ENCODE measurements at regions not wholly inside any gene's neighbourhood (a gene's known extent, or its start where the extent isn't known, plus 50 kb on each side); places are given as distances from the start of the nearest gene placed in this dataset.

- TF ChIP-seq, protein P1, sequence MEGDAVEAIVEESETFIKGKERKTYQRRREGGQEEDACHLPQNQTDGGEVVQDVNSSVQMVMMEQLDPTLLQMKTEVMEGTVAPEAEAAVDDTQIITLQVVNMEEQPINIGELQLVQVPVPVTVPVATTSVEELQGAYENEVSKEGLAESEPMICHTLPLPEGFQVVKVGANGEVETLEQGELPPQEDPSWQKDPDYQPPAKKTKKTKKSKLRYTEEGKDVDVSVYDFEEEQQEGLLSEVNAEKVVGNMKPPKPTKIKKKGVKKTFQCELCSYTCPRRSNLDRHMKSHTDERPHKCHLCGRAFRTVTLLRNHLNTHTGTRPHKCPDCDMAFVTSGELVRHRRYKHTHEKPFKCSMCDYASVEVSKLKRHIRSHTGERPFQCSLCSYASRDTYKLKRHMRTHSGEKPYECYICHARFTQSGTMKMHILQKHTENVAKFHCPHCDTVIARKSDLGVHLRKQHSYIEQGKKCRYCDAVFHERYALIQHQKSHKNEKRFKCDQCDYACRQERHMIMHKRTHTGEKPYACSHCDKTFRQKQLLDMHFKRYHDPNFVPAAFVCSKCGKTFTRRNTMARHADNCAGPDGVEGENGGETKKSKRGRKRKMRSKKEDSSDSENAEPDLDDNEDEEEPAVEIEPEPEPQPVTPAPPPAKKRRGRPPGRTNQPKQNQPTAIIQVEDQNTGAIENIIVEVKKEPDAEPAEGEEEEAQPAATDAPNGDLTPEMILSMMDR (IDR thresholded peaks at IDR 0.05; ENCODE audit: low read depth, low read length): no peak
- no peak for TF ChIP-seq POLR2A (IDR thresholded peaks at IDR 0.05; ENCODE audit: extremely low read depth, insufficient read length)
- no peak for TF ChIP-seq MAX (IDR thresholded peaks at IDR 0.05; ENCODE audit: low read depth, low read length)
- TF ChIP-seq MYC (IDR thresholded peaks at IDR 0.05; ENCODE audit: low read depth, low read length): no peak
Observed at GRCh38 chr3:20524328-20524727, 338.3 kb upstream of the SGO1 start.

Data from NB4 (cell line).